CD4-positive, alpha-beta T cell (primary cell): ENCODE measurements at regions not wholly inside any gene's neighbourhood (a gene's known extent, or its start where the extent isn't known, plus 50 kb on each side); places are given as distances from the start of the nearest gene placed in this dataset.

Experiments
- ATAC-seq: fragments of 200-7000 bp; cut with Tn5 transposase; one replicate; pipeline ENCODE4 v1.10.0; 2022; ENCODE audit warnings: mild to moderate bottlenecking; ENCODE audit not compliant: poor library complexity
- CTCF ChIA-PET: fragments of 350-600 bp; sonication (Branson Sonifier 250); formaldehyde crosslinking; loops from one replicate; lab custom pipeline; 2021; ENCODE audit warnings: antibody characterized with exemption, inconsistent platforms; lab: Charles Lee
- POLR2A ChIA-PET: fragments of 350-600 bp; sonication (Branson Sonifier 250); formaldehyde crosslinking; loops from one replicate; lab custom pipeline; 2021; ENCODE audit warnings: antibody characterized with exemption, inconsistent platforms; lab: Charles Lee
- DNase-seq, 14 experiments: peaks; one replicate each; pipeline ENCODE4 v3.0.0-alpha.2; 2013 to 2020; ENCODE audit warnings: mixed read lengths in 2 of 14
- H3K27ac ChIP-seq, 2 donors: one replicate each; pipeline versions ENCODE4 v1.5.1 to v1.7.0; 2013; ENCODE audit warnings: low read length in 2 of 2, low read depth in 1 of 2, mild to moderate bottlenecking in 1 of 2
- H3K27me3 ChIP-seq, 2 experiments: 1 replicate in 1 of 2; 2 replicates in 1 of 2; pipeline versions ENCODE4 v1.6.1 to v1.7.0; 2013; ENCODE audit warnings: low read length in 2 of 2, control low read depth in 1 of 2, mild to moderate bottlenecking in 1 of 2, moderate library complexity in 1 of 2; ENCODE audit not compliant: insufficient read depth in 2 of 2, control insufficient read depth in 1 of 2
- H3K36me3 ChIP-seq: one replicate; pipeline ENCODE4 v1.6.1; 2013; ENCODE audit warnings: low read length, control low read depth; ENCODE audit not compliant: insufficient read depth
- H3K4me1 ChIP-seq: one replicate; pipeline ENCODE4 v1.6.1; 2013; ENCODE audit warnings: low read length, control low read depth; ENCODE audit not compliant: insufficient read depth
- H3K4me3 ChIP-seq: one replicate; pipeline ENCODE4 v1.5.1; 2013; ENCODE audit warnings: mild to moderate bottlenecking, low read length, moderate library complexity
- H3K9me3 ChIP-seq, 2 experiments: 1 replicate in 1 of 2; 2 replicates in 1 of 2; pipeline versions ENCODE4 v1.6.1 to v1.7.0; 2013; ENCODE audit warnings: low read length in 2 of 2, mild to moderate bottlenecking in 2 of 2, control low read depth in 1 of 2, moderate library complexity in 1 of 2; ENCODE audit not compliant: control insufficient read depth in 1 of 2, insufficient read depth in 1 of 2
- H3K27ac Mint-ChIP-seq: one replicate; pipeline ENCODE4 v1.8.0; 2020; ENCODE audit warnings: mixed read lengths
- H3K27me3 Mint-ChIP-seq: one replicate; pipeline ENCODE4 v1.8.0; 2021; ENCODE audit warnings: mixed read lengths
- H3K36me3 Mint-ChIP-seq: one replicate; pipeline ENCODE4 v1.8.0; 2021; ENCODE audit warnings: low read depth, mixed read lengths
- H3K4me1 Mint-ChIP-seq: one replicate; pipeline ENCODE4 v1.8.0; 2021; ENCODE audit warnings: low read depth, mixed read lengths
- H3K4me3 Mint-ChIP-seq: one replicate; pipeline ENCODE4 v1.8.0; 2020; ENCODE audit warnings: mild to moderate bottlenecking, mixed read lengths
- H3K9me3 Mint-ChIP-seq: one replicate; pipeline ENCODE4 v1.8.0; 2020; ENCODE audit warnings: mixed read lengths
- intact Hi-C, 2 experiments: fragments of 100-400 bp; cut with DNase I in 1 of 2; cut with micrococcal nuclease in 1 of 2; formaldehyde crosslinking; loops; one replicate each; pipeline versions ENCODE4 v1.15.1 to v1.9.0; 2023 to 2025; cut with DNase I, micrococcal nuclease
- TF ChIP-seq, protein P1 (sequence below): fragments of 200-600 bp; IDR thresholded peaks from one replicate; pipeline ENCODE4 v1.8.0; 2022; ENCODE audit warnings: antibody characterized with exemption, mild to moderate bottlenecking

GRCh38 chr3:3615533-3615932, 183.7 kb upstream of the LRRN1 start:
- ChIA-PET POLR2A (no interaction called here), CTCF (no interaction called here)
- no peaks in the 10 kb centered on the region for H3K27me3 Mint-ChIP-seq
- H3K9me3 ChIP-seq: no peaks in the 10 kb centered on the region
- no peak overlapping the region for H3K27ac Mint-ChIP-seq
- no peak overlapping the region for H3K4me3 ChIP-seq
- H3K27me3 ChIP-seq: no peaks in the 10 kb centered on the region
- H3K9me3 Mint-ChIP-seq: no peaks in the 10 kb centered on the region
- H3K36me3 Mint-ChIP-seq: no peaks in the 10 kb centered on the region
- no peaks in the 10 kb centered on the region for H3K4me1 ChIP-seq
- H3K27ac ChIP-seq: no peak overlapping the region
- DNase-seq (no peak), ATAC-seq (no peak)
- intact Hi-C loops: no loop called here
- no peak overlapping the region for H3K4me3 Mint-ChIP-seq
- TF ChIP-seq, protein P1, sequence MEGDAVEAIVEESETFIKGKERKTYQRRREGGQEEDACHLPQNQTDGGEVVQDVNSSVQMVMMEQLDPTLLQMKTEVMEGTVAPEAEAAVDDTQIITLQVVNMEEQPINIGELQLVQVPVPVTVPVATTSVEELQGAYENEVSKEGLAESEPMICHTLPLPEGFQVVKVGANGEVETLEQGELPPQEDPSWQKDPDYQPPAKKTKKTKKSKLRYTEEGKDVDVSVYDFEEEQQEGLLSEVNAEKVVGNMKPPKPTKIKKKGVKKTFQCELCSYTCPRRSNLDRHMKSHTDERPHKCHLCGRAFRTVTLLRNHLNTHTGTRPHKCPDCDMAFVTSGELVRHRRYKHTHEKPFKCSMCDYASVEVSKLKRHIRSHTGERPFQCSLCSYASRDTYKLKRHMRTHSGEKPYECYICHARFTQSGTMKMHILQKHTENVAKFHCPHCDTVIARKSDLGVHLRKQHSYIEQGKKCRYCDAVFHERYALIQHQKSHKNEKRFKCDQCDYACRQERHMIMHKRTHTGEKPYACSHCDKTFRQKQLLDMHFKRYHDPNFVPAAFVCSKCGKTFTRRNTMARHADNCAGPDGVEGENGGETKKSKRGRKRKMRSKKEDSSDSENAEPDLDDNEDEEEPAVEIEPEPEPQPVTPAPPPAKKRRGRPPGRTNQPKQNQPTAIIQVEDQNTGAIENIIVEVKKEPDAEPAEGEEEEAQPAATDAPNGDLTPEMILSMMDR: no peak
- H3K36me3 ChIP-seq: no peaks in the 10 kb centered on the region
- H3K4me1 Mint-ChIP-seq: no peaks in the 10 kb centered on the region

DNA sequence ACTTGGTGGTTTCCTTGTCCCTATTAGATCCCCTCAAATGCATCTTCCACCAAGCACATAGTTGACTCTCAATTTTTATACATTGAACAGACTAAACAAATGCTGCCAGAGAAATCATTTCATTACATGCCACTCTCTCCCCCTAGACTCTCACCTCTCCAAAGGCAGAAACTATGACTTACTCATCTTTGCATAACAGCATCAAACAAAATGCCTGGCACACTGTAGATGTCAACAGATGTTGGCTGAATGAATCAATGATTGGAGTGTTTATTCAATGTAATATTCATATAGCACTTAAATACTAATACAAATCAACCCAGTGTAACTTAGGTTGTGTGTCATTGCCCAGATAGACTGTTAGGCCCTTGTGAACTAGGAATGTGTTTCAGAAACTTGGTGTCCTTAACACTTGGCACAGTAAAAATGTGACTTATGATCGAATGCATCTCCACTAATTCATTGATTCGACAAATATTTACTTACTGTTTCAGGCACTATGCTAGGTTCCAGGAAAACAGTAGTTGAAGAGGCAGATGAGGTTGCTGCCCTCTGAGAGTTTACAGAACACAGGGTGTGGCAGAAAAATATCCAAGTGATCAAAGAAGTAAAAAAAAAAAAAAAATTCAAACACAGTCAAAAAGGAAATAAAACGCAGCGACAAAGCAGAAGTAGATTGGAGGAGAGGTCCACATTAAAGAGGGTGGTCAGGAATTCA, 188.5 kb upstream of the LRRN1 start:
- no peak overlapping the region for H3K4me3 ChIP-seq
- no peak overlapping the region for H3K27ac ChIP-seq
- ChIA-PET POLR2A (interaction anchor here (0.6 kb wide), 1 partner anchor 8 kb away, joined by 3 read pairs; no protein-coding TSS in a partner anchor), CTCF (no interaction called here)
- H3K4me1 ChIP-seq: no peaks in the 10 kb centered on the region
- no peaks in the 10 kb centered on the region for H3K27me3 ChIP-seq
- no peaks in the 10 kb centered on the region for H3K9me3 ChIP-seq
- Mint-ChIP-seq H3K4me3 (no peak overlapping the region), H3K27ac (no peak overlapping the region), H3K4me1 (no peaks in the 10 kb centered on the region), H3K36me3 (no peaks in the 10 kb centered on the region), H3K27me3 (no peaks in the 10 kb centered on the region), H3K9me3 (peaks cover 2% of the 10 kb centered on the region)
- no peak for DNase-seq
- TF ChIP-seq, protein P1: no peak
- no peak for ATAC-seq
- H3K36me3 ChIP-seq: no peaks in the 10 kb centered on the region
- intact Hi-C loops: no loop called here

- Mint-ChIP-seq H3K36me3 (no peaks in the 10 kb centered on the region), H3K4me3 (no peak overlapping the region), H3K9me3 (peaks cover 2% of the 10 kb centered on the region), H3K27me3 (no peaks in the 10 kb centered on the region), H3K4me1 (no peaks in the 10 kb centered on the region), H3K27ac (no peak overlapping the region)
- ChIA-PET POLR2A (no interaction called here), CTCF (no interaction called here)
- no peak overlapping the region for H3K27ac ChIP-seq
- DNase-seq (no peak), ATAC-seq (no peak)
- no peak overlapping the region for H3K4me3 ChIP-seq
- no peaks in the 10 kb centered on the region for H3K36me3 ChIP-seq
- no peaks in the 10 kb centered on the region for H3K4me1 ChIP-seq
- TF ChIP-seq, protein P1: no peak
- H3K9me3 ChIP-seq: no peaks in the 10 kb centered on the region
- H3K27me3 ChIP-seq: no peaks in the 10 kb centered on the region
- intact Hi-C loops: no loop called here
These were observed 192.9 kb upstream of the LRRN1 start for GRCh38 chr3:3606321-3606720.
